HG03159 (cell line): ENCODE measurements at regions not wholly inside any gene's neighbourhood (a gene's known extent, or its start where the extent isn't known, plus 50 kb on each side); places are given as distances from the start of the nearest gene placed in this dataset.

ENCODE experiments used
- ATAC-seq: cut with Tn5 transposase; IDR thresholded peaks from one replicate; pipeline ENCODE4 v1.9.1; 2021; ENCODE audit warnings: mild to moderate bottlenecking, moderate library complexity; ENCODE audit not compliant: unreplicated experiment

GRCh38 chr19:28429356-28429755 lies 783.6 kb downstream of the UQCRFS1 start:
- no peak for ATAC-seq

- ATAC-seq = no peak
These were observed 784.1 kb downstream of the UQCRFS1 start for GRCh38 chr19:28428663-28429348.

GRCh38 chr19:28427376-28428083 lies 785.4 kb downstream of the UQCRFS1 start:
- no peak for ATAC-seq

DNA sequence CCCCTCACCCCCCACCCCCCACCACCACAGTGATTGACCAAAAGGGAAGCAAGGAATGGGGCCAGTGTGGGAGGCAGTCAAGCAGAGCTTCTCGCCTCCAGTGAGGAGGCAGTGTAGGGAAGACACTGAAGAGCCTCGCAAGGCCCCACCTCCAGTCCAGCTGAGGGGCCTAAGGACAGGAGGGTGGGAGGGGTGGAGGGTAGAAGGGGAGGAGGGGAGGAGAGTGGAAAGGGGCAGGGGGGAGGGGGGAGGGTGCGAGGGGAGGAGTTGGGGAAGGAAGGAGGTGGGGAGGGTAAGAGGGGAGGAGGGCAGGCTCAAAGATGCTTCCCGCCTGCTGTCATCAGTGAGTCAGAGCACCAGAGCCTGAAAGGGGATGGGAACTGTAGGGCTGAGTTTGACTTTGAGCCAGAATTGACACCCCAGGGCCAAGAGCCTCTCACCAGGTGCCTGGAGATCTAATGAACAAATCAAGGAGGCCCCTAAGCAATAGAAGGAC lies 786.2 kb downstream of the UQCRFS1 start:
- ATAC-seq = no peak

DNA sequence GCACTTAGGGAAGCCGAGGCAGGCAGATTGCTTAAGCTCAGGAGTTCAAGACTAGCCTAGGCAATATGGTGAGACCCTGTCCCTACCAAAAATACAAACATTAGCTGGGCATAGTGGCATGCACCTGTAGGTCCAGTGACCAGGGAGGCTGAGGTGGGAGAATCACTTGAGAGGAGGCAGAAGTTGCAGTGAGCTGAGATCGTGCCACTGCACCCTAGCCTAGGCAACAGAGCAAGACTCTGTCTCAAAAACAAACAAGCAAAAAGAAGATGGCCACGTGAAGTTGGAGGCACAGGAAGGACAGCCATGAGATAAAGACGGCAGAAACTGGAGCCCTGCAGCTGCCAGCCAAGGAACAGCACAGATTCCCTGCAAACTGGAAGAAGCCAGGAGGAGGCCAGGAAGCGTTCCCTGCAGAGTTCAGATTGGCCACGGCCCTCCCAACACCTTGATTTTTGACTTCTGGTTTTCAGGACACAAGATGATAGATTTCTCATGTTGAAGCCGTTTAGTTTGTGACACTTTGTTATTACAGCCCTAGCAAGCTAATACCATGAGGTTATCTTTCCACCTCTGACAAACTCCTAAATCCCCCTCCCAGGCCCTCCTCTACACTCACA lies 786.7 kb downstream of the UQCRFS1 start:
- ATAC-seq = no peak

- ATAC-seq = no peak
These were observed 787.7 kb downstream of the UQCRFS1 start for GRCh38 chr19:28425046-28425931.

DNA sequence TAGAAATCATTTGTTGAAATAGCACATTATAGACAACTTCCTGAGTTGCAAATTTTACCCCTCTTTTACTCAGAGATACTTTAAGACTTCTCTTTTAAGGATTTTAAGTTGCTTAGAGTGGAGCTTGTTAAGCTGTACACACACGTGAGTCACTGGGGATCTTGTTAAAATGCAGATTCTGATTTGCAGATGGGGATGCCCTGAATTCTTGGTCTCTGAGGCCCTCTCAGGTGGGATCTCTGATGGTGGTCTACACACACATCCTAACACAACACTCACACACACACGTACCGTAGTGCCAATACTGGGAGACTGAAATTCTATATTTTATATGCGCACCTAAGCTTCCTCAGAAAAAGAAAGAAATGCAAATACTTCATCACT lies 788.3 kb downstream of the UQCRFS1 start:
- ATAC-seq = no peak

DNA sequence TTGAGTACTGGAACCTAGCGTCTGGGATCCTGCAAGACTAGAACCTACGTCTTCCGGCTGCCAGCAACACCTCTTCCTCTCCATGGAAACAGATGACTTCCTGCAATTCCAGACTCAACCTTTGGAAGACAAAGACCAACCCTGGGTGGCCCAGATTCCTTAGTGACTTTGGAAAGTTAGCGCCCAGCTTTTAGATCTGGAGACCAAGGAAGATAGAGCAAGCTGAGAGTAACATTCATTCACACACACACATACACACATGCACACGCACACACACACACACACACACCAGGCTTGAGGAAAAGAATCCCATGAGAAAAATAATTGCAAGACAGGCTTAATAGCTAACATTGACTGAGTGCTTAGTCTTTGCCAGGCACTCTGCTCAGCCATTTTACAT lies 788.9 kb downstream of the UQCRFS1 start:
- ATAC-seq = no peak

- no peak for ATAC-seq
These were observed 789.9 kb downstream of the UQCRFS1 start for GRCh38 chr19:28422791-28423650.

DNA sequence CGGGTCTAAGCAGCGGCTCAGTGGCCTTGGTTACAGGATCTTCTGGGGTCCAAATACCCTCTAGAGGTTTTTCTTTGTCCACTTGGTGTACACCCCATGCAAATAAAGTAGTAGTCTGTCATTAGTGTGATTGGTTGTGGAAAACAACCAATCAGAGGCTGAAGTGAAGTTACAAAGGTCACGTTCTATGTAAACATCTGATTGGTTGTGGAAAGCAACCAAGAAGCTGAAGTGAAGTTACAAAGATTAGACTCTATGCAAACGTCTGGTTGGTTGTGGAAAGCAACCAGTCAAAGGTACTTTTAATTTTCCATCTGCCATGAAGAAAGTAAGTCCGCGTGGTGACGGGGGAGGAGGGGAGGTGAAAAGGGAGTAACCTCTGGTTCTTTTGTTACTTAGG lies 790.9 kb downstream of the UQCRFS1 start:
- ATAC-seq = no peak

GRCh38 chr19:28420811-28421550 lies 792.0 kb downstream of the UQCRFS1 start:
- no peak for ATAC-seq

DNA sequence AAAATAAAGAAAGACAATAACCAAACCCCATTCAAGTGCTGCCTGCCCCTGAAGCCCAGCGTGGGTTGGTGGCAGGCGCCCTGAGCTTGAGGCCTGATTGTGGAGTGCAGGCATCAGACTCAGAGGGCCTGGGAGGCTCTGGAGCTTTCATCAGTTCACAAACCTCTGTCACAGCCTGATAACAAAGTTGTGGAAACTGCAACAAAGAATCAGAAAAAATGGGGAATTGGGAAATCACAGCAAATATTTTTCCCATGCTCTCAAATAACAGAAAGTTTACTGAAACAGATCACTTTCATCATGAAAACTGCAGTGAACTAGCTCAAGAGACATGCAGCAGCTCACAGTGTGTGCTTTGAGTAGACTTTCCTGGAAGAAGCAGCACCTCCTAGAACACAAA lies 793.6 kb downstream of the UQCRFS1 start:
- ATAC-seq = no peak

GRCh38 chr19:28417361-28417760 lies 795.6 kb downstream of the UQCRFS1 start:
- no peak for ATAC-seq

- no peak for ATAC-seq
These were observed 796.7 kb downstream of the UQCRFS1 start for GRCh38 chr19:28416245-28416644.

- ATAC-seq = no peak
These were observed 798.2 kb downstream of the UQCRFS1 start for GRCh38 chr19:28414748-28415147.

DNA sequence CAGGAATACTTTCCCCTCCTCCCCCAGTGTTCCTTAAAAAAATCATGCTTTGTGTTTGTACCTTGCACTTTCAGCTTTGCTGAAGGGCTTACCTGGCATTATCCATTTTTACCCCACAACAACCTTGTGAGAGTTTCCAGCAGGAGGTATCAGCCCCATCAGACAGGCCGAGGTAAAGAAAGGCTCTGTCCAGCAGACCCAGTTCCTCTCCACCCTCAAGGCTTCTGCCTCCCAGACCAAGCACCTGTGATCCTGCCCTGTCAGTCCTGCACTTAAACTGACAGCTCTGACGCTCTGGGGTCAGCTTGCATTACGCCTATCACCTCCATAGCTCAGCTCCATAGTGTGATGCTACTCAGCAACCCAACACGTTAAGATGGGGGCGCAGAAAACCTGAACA lies 803.1 kb downstream of the UQCRFS1 start:
- no peak for ATAC-seq

- ATAC-seq = no peak
These were observed 806.0 kb downstream of the UQCRFS1 start for GRCh38 chr19:28406966-28407365.

DNA sequence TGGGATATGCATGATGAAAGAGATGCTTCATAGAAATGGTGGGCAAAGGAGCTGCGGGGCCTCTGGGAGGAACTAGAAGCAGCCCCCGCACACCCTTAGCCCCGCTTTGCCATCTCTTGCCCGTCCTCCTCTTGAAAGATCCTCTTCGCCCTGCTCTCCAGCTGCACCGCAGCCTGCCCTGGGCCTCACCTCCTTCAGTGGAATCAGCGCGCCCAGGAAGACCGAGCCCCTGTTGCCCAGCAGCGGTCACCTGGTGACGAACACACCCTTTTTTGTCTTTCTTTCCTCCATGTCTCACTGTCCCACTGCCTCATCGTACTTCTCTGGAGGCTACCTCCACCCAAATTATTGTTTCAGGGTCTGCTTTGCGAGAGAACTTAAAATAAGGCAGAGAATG lies 807.6 kb downstream of the UQCRFS1 start:
- ATAC-seq = no peak

DNA sequence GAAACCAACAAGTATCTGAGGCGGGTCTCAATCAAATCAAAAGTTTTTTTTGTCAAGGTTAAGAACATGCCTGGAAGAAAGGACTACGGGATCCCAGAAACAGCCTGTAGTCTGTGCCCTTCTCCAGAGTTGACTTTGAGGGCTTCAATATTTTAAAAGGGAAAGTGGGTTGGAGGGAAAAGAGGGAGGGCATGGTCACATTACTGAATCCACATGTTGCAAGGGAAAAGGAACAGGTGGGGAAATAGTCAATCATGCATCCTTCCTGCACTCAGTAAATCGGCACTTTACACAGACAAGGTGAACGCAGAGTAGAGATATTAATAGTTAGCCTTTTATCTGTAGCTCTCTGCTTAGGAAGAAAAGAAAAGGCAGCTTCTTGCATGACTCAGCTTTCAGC lies 808.5 kb downstream of the UQCRFS1 start:
- no peak for ATAC-seq
